KMS-11 (cell line): ENCODE measurements at regions not wholly inside any gene's neighbourhood (a gene's known extent, or its start where the extent isn't known, plus 50 kb on each side); places are given as distances from the start of the nearest gene placed in this dataset.

Experiments
- H2AFZ ChIP-seq: fragments of 200-600 bp; sonication (generic); 2 replicates; pipeline ENCODE4 v1.6.1; 2016; ENCODE audit warnings: antibody characterized with exemption, mixed run types, low read depth
- H3K27ac ChIP-seq: fragments of 200-600 bp; sonication (generic); 2 replicates; pipeline ENCODE4 v1.6.1; 2016; ENCODE audit warnings: mild to moderate bottlenecking, mixed run types
- H3K27me3 ChIP-seq: fragments of 200-600 bp; sonication (generic); 2 replicates; pipeline ENCODE4 v1.6.1; 2017; ENCODE audit warnings: mild to moderate bottlenecking, low read depth, mixed run types, moderate library complexity; ENCODE audit not compliant: insufficient read depth
- H3K36me3 ChIP-seq: fragments of 200-600 bp; sonication (generic); 2 replicates; pipeline ENCODE4 v1.6.1; 2017; ENCODE audit warnings: mild to moderate bottlenecking, mixed run types; ENCODE audit not compliant: insufficient read depth
- H3K4me1 ChIP-seq: fragments of 200-600 bp; sonication (generic); 2 replicates; pipeline ENCODE4 v1.6.1; 2016; ENCODE audit warnings: mild to moderate bottlenecking, low read depth, mixed run types; ENCODE audit not compliant: poor library complexity, severe bottlenecking
- H3K4me2 ChIP-seq: fragments of 200-600 bp; sonication (generic); 2 replicates; pipeline ENCODE4 v1.7.0; 2016; ENCODE audit warnings: mild to moderate bottlenecking, mixed run types
- H3K4me3 ChIP-seq: fragments of 200-600 bp; sonication (generic); IDR thresholded peaks from 2 replicates; pipeline ENCODE4 v1.6.1; 2017; ENCODE audit warnings: low read depth, low read length, mixed read lengths; ENCODE audit not compliant: insufficient read depth
- H3K79me2 ChIP-seq: fragments of 200-600 bp; sonication (generic); 2 replicates; pipeline ENCODE4 v1.6.1; 2016; ENCODE audit warnings: low read depth, mixed run types; ENCODE audit not compliant: insufficient read depth
- H3K9ac ChIP-seq: fragments of 200-600 bp; sonication (generic); 2 replicates; pipeline ENCODE4 v1.6.1; 2016; ENCODE audit warnings: mild to moderate bottlenecking, mixed run types
- H4K20me1 ChIP-seq: fragments of 200-600 bp; sonication (generic); 2 replicates; pipeline ENCODE4 v1.6.1; 2016; ENCODE audit warnings: mild to moderate bottlenecking, mixed run types; ENCODE audit not compliant: insufficient read depth
- TF ChIP-seq, protein P1 (sequence below): fragments of 200-600 bp; sonication (generic); conservative IDR thresholded peaks from 2 replicates; pipeline ENCODE4 v1.6.1; 2017; ENCODE audit warnings: low read depth, mild to moderate bottlenecking, antibody characterized with exemption, low read length, moderate library complexity, mixed read lengths

DNA sequence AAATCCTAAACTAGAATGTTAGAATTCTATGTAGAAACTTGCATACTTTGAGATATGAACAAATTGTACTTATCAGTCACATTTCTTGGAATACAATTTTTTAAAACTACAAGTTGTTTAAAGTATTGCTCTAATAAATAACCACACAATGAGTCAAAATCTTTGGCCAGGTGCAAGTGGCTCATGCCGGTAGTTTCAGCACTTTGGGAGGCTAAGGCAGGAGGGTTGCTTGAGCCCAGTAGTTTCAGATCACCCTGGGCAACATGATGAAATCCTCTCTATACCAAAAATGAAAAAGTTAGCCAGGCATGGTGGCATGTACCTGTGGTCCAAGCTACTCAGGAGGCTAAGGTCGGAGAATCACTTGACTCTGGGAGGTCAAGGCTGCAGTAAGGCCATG, 257.8 kb downstream of the COX7C start:
- H2AFZ ChIP-seq, result no peak overlapping the region
- H3K36me3 ChIP-seq, result no peaks in the 10 kb centered on the region
- no peak overlapping the region for H3K27ac ChIP-seq
- TF ChIP-seq, protein P1, sequence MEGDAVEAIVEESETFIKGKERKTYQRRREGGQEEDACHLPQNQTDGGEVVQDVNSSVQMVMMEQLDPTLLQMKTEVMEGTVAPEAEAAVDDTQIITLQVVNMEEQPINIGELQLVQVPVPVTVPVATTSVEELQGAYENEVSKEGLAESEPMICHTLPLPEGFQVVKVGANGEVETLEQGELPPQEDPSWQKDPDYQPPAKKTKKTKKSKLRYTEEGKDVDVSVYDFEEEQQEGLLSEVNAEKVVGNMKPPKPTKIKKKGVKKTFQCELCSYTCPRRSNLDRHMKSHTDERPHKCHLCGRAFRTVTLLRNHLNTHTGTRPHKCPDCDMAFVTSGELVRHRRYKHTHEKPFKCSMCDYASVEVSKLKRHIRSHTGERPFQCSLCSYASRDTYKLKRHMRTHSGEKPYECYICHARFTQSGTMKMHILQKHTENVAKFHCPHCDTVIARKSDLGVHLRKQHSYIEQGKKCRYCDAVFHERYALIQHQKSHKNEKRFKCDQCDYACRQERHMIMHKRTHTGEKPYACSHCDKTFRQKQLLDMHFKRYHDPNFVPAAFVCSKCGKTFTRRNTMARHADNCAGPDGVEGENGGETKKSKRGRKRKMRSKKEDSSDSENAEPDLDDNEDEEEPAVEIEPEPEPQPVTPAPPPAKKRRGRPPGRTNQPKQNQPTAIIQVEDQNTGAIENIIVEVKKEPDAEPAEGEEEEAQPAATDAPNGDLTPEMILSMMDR, result no peak
- H3K4me2 ChIP-seq, result no peak overlapping the region
- H3K9ac ChIP-seq, result no peak overlapping the region
- no peaks in the 10 kb centered on the region for H3K79me2 ChIP-seq
- H3K27me3 ChIP-seq, result no peaks in the 10 kb centered on the region
- no peaks in the 10 kb centered on the region for H3K4me1 ChIP-seq
- no peaks in the 10 kb centered on the region for H4K20me1 ChIP-seq
- no peak overlapping the region for H3K4me3 ChIP-seq

DNA sequence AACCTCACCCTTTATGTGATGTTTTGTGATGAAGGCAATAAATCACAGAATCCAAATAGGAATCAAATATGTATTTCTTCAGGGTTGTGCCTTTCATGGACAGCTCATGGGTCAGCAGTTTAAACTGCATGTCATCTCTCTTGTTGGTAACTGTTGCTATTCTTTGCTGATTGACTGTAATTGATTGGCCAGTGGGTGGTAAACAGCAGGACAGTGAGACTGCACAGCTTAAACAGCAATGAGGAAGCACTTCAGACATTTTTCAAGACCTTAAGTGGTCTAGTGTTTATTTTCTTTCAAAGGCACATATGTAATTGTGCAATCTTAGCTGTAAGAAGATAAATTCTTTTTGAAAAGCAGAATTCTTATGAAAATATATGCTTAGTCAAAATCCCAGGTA, 260.5 kb downstream of the COX7C start:
- Histone ChIP-seq H3K4me2 (no peak overlapping the region), H3K79me2 (no peaks in the 10 kb centered on the region), H4K20me1 (no peaks in the 10 kb centered on the region), H3K27ac (no peak overlapping the region), H3K9ac (no peak overlapping the region), H3K4me1 (no peaks in the 10 kb centered on the region), H3K4me3 (no peak overlapping the region), H3K27me3 (no peaks in the 10 kb centered on the region), H2AFZ (no peak overlapping the region), H3K36me3 (no peaks in the 10 kb centered on the region)
- TF ChIP-seq, protein P1, result no peak

DNA sequence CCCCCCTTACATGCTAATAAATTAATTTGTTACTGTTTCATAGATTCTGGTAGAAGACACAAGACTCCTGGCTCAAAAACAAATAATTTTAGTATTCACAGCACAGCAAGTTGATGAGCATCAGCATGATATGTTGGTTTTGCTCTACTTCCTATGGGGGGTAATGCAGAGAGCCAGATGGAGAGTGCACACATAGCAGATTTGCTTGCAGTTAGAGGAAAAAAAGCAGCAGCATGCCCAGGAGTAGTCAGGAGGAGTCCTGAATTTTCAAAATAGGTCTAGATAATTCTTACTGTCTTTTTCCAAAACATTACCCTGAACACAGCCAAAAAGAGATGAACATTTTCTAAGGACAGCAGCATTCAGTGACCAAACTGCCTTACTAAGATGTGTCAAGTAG, 261.3 kb downstream of the COX7C start:
- no peaks in the 10 kb centered on the region for H3K36me3 ChIP-seq
- no peaks in the 10 kb centered on the region for H3K4me1 ChIP-seq
- no peak overlapping the region for H3K4me2 ChIP-seq
- no peaks in the 10 kb centered on the region for H3K79me2 ChIP-seq
- no peak overlapping the region for H2AFZ ChIP-seq
- H3K27ac ChIP-seq, result no peak overlapping the region
- no peaks in the 10 kb centered on the region for H4K20me1 ChIP-seq
- no peak overlapping the region for H3K9ac ChIP-seq
- H3K27me3 ChIP-seq, result no peaks in the 10 kb centered on the region
- TF ChIP-seq, protein P1, result no peak
- H3K4me3 ChIP-seq, result no peak overlapping the region

DNA sequence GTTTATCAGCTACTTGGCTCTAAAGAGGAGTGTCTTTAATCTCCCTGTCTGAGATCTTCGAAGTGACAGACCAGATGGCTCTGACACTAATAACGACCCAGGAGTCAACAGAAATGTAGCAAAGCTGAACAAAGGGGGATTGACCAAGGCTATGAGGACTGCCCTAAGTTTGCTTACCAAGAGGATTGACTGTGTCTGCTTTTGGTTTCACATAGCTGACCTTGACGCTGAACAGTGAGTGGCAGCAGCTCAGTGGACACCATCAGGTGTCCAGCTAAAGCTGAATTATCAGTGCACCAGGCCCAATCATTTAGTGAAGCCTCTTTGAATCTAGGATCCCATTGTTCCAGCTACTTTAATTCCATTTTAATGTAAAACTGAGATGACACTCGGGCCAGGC, 262.6 kb downstream of the COX7C start:
- Histone ChIP-seq H3K79me2 (no peaks in the 10 kb centered on the region), H2AFZ (no peak overlapping the region), H3K27ac (no peak overlapping the region), H3K4me3 (no peak overlapping the region), H3K9ac (no peak overlapping the region), H3K36me3 (no peaks in the 10 kb centered on the region), H4K20me1 (no peaks in the 10 kb centered on the region), H3K27me3 (no peaks in the 10 kb centered on the region), H3K4me1 (no peaks in the 10 kb centered on the region), H3K4me2 (no peak overlapping the region)
- TF ChIP-seq, protein P1, result no peak
